Stomach (tissue), 8 donors: ENCODE measurements at regions not wholly inside any gene's neighbourhood (a gene's known extent, or its start where the extent isn't known, plus 50 kb on each side); places are given as distances from the start of the nearest gene placed in this dataset.
"Not testable (repeated sequence)": the region's sequence is repeated elsewhere in the genome, so short reads cannot be mapped to it uniquely, and the experiment has no call there.

ENCODE experiments used
- DNase-seq, 2 donors: peaks; one replicate each; pipeline versions ENCODE4 v3.0.0 to v3.0.0-alpha.2; 2013 to 2019
- H3K27ac ChIP-seq, 5 donors: fragments of 200-600 bp in 4 of 5; sonication (generic) in 4 of 5; one replicate each; pipeline ENCODE4 v1.5.1; 2013 to 2019; ENCODE audit warnings: mild to moderate bottlenecking in 1 of 5, moderate library complexity in 1 of 5
- H3K27me3 ChIP-seq, 3 donors: fragments of 200-600 bp; sonication (generic); one replicate each; pipeline ENCODE4 v1.5.1; 2017 to 2019; ENCODE audit warnings: mixed run types in 1 of 3
- H3K36me3 ChIP-seq, 4 donors: fragments of 200-600 bp; sonication (generic); 1 replicate in 3 of 4; 2 replicates in 1 of 4; pipeline ENCODE4 v1.5.1; 2016 to 2019
- H3K4me1 ChIP-seq, 4 donors: fragments of 200-600 bp; sonication (generic); one replicate each; pipeline ENCODE4 v1.5.1; 2016 to 2019
- H3K4me3 ChIP-seq, 4 donors: fragments of 200-600 bp; sonication (generic) in 3 of 4; one replicate each; pipeline ENCODE4 v1.5.1; 2016 to 2019; ENCODE audit warnings: mild to moderate bottlenecking in 1 of 4
- H3K9me3 ChIP-seq, 4 donors: fragments of 200-600 bp; sonication (generic); one replicate each; pipeline ENCODE4 v1.5.1; 2016 to 2019
- WGBS, 5 donors: extraction: QIAGEN DNeasy Blood & Tissue Kit in 3 of 5; methylation state at CpG; one replicate each; pipeline versions ENCODE4 v1.1.5 to v1.1.7; 2013 to 2018; 5-methylcytosine and 5-hydroxymethylcytosine counted together
- intact Hi-C: fragments of 100-400 bp; cut with DNase I; formaldehyde crosslinking; loops from one replicate; pipeline ENCODE4 v1.15.1; 2023; ENCODE audit warnings: low total_unique reads
- donor health status: healthy with polysubstance abuse.
- donor health status: Bipolar disorder and iron deficiency.
- donor health status: healthy.

- H3K36me3 ChIP-seq, H3K4me1 ChIP-seq, H3K27ac ChIP-seq, DNase-seq, H3K27me3 ChIP-seq, H3K9me3 ChIP-seq, intact Hi-C loops, H3K4me3 ChIP-seq: not testable (repeated sequence)
- 9 to 34% (median 13%) methylated on average over 1 of the region's 2 CpGs; no CpG with 5 or more reads in 2 of the 5 donors for WGBS, 5 donors
Observed at GRCh38 chr1:143842058-143842457, 129.7 kb downstream of the FAM72C start.

DNA sequence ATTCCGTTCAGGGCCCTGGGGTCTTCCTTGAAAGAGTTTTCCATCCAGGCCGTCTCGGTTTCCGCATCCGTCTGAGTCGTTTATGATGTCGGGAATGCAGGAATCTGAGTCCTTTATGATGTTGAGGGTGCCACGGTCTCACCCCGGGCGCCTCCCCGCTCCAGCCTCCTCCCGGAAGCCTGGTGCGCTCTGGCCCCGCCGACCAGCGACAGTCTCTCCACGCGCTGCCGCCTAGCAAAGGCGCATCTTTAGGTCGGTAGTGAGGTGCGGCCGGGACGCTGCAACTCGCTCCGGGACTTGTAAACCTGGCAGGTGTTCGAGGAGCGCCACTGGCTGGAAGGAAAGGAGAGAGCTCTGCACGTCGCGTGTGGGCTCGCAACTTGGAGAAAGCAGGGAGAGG lies 132.6 kb downstream of the FAM72C start:
- H3K4me3 ChIP-seq, H3K36me3 ChIP-seq, H3K27ac ChIP-seq, H3K27me3 ChIP-seq, H3K4me1 ChIP-seq, H3K9me3 ChIP-seq, intact Hi-C loops, DNase-seq: not testable (repeated sequence)
- 0 to 16% (median 14%) methylated on average over 1 to 5 of the region's 32 CpGs for WGBS, 5 donors

DNA sequence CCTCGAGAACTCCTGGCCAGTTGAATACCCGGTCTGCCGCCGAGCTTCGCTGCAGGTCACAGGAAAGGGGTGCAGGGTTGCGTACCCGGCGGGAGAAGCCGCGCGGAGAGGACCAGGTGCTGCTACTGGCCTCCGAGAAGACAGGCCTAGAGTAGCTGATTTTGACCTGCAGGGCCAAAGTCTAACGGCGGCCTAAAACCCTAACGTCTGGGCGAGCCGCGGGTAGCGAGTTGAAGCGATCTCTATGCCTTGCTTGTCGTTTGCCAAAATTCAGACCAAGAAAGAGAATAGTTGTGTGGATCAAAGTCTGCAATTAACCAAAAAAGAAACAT lies 133.2 kb downstream of the FAM72C start:
- H3K27ac ChIP-seq, H3K4me3 ChIP-seq, H3K36me3 ChIP-seq, H3K27me3 ChIP-seq, intact Hi-C loops, H3K4me1 ChIP-seq, H3K9me3 ChIP-seq, DNase-seq: not testable (repeated sequence)
- 0% methylated on average over 1 of the region's 21 CpGs; no CpG with 5 or more reads in 4 of the 5 donors for WGBS, 5 donors

- 17 to 70% (median 23%) methylated on average over 4 to 25 of the region's 25 CpGs for WGBS, 5 donors
- DNase-seq, intact Hi-C loops, H3K4me1 ChIP-seq, H3K27ac ChIP-seq, H3K36me3 ChIP-seq, H3K9me3 ChIP-seq, H3K4me3 ChIP-seq, H3K27me3 ChIP-seq: not testable (repeated sequence)
Observed at GRCh38 chr1:143837924-143838597, 133.7 kb downstream of the FAM72C start.

- H3K4me1 ChIP-seq, H3K36me3 ChIP-seq, intact Hi-C loops, H3K4me3 ChIP-seq, H3K27ac ChIP-seq, DNase-seq, H3K27me3 ChIP-seq, H3K9me3 ChIP-seq: not testable (repeated sequence)
- WGBS, 5 donors = 83 to 100% methylated on average over 1 of the region's 4 CpGs; no CpG with 5 or more reads in 3 of the 5 donors
Observed at GRCh38 chr1:143833376-143833775, 138.4 kb downstream of the FAM72C start.

GRCh38 chr1:143832379-143832716 lies 139.4 kb downstream of the FAM72C start:
- DNase-seq, H3K27me3 ChIP-seq, H3K4me1 ChIP-seq, H3K27ac ChIP-seq, H3K36me3 ChIP-seq, H3K4me3 ChIP-seq, H3K9me3 ChIP-seq, intact Hi-C loops: not testable (repeated sequence)
- 82 to 92% (median 83%) methylated on average over 5 of the region's 5 CpGs for WGBS, 5 donors

DNA sequence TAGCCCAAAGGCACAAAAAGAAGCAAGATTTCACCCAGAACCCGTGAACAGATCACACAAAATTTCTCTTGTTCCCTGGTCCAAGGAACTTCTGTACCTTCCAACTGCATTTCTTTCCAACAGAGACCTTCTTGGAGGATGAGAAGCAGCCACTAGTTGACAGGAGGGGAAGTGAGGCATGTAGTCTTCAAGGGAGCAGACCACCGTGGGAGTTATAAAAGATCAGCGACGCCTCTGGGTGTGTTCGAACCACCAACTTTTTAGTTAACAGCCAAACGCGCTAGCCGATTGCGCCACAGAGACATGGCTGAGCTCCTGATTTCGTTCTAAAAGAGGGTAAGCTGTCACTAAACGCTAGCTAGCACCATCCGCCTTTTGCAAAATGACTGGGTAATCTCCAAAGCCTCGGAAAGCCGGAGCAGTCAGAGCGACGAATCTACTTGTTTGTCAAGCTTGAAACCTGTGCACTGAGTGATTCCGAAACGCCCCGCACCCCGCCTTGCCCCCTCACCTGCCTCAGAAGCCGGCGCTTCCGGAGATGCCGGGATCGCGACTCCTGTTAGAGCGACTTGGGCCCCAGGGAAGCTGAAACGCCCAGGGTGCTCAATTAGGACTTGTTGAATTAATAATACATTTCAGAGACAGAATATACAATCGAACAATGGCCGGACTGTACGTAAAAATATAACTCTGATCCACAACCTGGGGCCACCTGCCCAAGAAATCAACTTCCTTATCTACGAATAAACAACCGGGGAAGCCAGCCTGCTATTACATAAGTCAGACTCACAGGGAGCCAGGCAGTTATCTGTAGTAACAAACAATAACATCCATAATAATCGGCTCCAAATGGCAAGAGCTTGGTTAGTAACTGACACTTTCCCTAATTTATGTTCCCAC lies 140.1 kb downstream of the FAM72C start:
- intact Hi-C loops, H3K4me3 ChIP-seq, H3K27me3 ChIP-seq, H3K27ac ChIP-seq, H3K4me1 ChIP-seq, H3K9me3 ChIP-seq, H3K36me3 ChIP-seq, DNase-seq: not testable (repeated sequence)
- WGBS, 5 donors = 0 to 25% (median 11%) methylated on average over 1 to 34 of the region's 34 CpGs

GRCh38 chr1:143826162-143826561 lies 145.6 kb downstream of the FAM72C start:
- no CpG with 5 or more reads among the region's 1 CpG for WGBS, 5 donors
- H3K4me3 ChIP-seq, H3K27me3 ChIP-seq: not testable (repeated sequence)

DNA sequence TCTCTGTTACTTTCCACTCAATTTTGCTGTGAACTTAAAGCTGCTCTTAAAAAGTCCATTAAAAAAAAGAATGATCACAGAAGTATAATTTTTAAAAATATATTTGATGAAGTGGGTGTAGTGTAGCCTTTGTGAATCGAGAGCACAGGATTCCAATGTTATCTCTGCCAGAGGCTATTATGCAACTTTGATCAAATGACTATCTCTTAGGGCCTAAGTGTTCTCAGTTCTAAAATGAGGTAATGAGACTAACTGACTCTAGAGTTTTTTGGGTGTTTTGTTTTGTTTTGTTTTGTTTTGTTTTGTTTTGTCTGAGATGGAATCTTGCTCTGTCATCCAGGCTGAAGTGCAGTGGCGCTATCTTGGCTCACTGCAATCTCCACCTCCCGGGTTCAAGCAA lies 147.5 kb downstream of the FAM72C start:
- H3K9me3 ChIP-seq, intact Hi-C loops, H3K4me3 ChIP-seq, H3K27ac ChIP-seq, DNase-seq, H3K27me3 ChIP-seq, H3K4me1 ChIP-seq, H3K36me3 ChIP-seq: not testable (repeated sequence)
- 54 to 80% (median 65%) methylated on average over 1 to 2 of the region's 3 CpGs; no CpG with 5 or more reads in 1 of the 5 donors for WGBS, 5 donors

More at GRCh38 chr1:143826162-143826561, 145.6 kb downstream of the FAM72C start:
- intact Hi-C loops, H3K4me1 ChIP-seq, H3K9me3 ChIP-seq, H3K27ac ChIP-seq, DNase-seq, H3K36me3 ChIP-seq: not testable (repeated sequence)

GRCh38 chr1:143820058-143820457 lies 151.7 kb downstream of the FAM72C start:
- H3K4me1 ChIP-seq, H3K9me3 ChIP-seq, H3K27ac ChIP-seq, intact Hi-C loops, H3K4me3 ChIP-seq, DNase-seq, H3K36me3 ChIP-seq, H3K27me3 ChIP-seq: not testable (repeated sequence)
- WGBS, 5 donors = no CpG with 5 or more reads among the region's 4 CpGs

GRCh38 chr1:143816369-143816768 lies 155.4 kb downstream of the FAM72C start:
- H3K9me3 ChIP-seq, intact Hi-C loops: not testable (repeated sequence)
- WGBS, 5 donors = no CpG with 5 or more reads among the region's 1 CpG

GRCh38 chr1:143805374-143805773 lies 166.4 kb downstream of the FAM72C start:
- no CpG with 5 or more reads among the region's 4 CpGs for WGBS, 5 donors
- intact Hi-C loops, H3K27ac ChIP-seq, H3K4me1 ChIP-seq, H3K9me3 ChIP-seq, H3K36me3 ChIP-seq, DNase-seq, H3K27me3 ChIP-seq, H3K4me3 ChIP-seq: not testable (repeated sequence)

More at GRCh38 chr1:143816369-143816768, 155.4 kb downstream of the FAM72C start:
- H3K4me3 ChIP-seq, H3K36me3 ChIP-seq, H3K4me1 ChIP-seq, DNase-seq, H3K27ac ChIP-seq, H3K27me3 ChIP-seq: not testable (repeated sequence)
